Activated naive CD4-positive, alpha-beta T cell treated with Interleukin-2 at 50 U/mL for 16 hours (primary cell): ENCODE measurements at regions not wholly inside any gene's neighbourhood (a gene's known extent, or its start where the extent isn't known, plus 50 kb on each side); places are given as distances from the start of the nearest gene placed in this dataset.

ENCODE experiments used
- DNase-seq: peaks from one replicate; pipeline ENCODE4 v3.0.0-alpha.2; 2020

DNA sequence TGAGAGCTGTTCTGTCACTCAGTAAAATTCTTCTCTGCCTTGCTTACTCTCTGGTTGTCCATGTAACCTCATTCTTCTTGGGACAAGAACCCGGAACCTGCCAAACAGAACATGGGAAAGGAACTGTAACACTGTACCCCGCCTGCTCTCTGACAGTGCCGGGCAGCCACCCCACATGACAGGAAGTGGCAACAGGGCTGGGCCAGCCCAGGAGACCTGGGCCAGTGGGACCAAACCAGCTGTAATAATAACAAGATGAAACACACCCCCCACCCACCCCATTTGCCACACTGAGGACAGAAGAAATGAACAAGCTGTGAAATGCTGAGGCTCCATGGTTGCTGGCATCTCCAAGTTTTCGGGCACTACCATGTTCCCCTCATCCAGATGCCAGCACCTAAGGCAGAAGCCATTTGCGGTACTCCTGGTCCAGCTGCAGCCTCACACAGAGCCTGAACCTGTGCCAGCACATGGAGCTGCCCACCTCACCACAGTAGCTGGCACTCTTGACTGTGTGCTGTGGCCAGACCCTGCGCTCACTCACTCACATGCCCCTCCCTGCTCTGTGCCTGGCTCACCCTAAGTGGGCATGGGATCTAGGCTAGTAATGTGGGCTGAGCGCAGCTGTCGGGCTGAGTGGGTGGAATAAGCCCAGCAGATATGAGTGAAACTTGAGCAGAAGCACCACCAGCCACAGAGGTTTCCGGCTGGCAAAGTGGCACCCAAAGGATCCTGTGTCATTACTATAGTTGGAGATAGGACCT lies 126.2 kb upstream of the UGT8 start:
- DNase-seq: no peak

GRCh38 chr4:114474188-114474800 lies 124.3 kb upstream of the UGT8 start:
- DNase-seq: no peak

- DNase-seq: no peak
Measured at GRCh38 chr4:114476310-114476709, 122.3 kb upstream of the UGT8 start.

DNA sequence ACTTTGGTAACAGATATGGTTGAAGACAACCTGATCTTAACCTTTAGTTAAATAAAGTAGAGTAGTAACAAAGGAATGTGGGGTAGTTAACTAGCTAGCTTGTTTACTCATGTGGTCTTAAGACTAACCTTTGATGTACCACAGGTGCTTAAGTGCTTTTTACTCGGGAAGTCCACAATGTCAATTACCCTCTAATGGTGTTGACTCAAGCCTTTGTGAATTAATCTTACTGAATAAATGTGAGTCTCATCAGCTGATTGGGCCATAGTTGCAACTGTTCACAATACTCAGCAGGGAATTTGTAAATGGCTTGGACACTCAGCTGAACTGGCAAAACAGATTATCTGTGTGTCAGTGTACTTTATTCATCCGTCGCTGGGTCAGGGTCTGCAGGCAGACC lies 119.0 kb upstream of the UGT8 start:
- DNase-seq: no peak

DNA sequence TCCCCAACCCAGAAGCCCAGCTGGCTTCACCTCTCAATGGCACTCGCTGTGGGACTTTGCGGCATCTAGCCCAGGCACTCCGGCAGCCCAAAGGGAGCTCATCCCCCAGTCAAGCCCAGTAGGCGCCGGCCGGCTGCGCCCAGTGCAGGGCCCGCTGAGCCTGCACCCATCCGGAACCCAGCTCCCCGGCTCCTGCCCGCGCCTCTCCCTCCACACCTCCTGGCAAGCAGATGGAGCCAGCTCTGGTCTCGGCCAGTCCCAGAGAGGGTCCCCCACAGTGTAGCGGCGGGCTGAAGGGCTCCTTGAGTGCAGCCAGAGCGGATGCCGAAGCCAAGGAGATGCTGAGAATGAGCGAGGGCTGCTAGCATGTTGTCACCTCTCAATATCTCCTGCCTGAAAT lies 116.8 kb upstream of the UGT8 start:
- no peak for DNase-seq

GRCh38 chr4:114487101-114487500 lies 111.5 kb upstream of the UGT8 start:
- no peak for DNase-seq

- DNase-seq: no peak
Measured at GRCh38 chr4:114488301-114488982, 110.2 kb upstream of the UGT8 start.

- DNase-seq: no peak
Measured at GRCh38 chr4:114494246-114494803, 104.3 kb upstream of the UGT8 start.

DNA sequence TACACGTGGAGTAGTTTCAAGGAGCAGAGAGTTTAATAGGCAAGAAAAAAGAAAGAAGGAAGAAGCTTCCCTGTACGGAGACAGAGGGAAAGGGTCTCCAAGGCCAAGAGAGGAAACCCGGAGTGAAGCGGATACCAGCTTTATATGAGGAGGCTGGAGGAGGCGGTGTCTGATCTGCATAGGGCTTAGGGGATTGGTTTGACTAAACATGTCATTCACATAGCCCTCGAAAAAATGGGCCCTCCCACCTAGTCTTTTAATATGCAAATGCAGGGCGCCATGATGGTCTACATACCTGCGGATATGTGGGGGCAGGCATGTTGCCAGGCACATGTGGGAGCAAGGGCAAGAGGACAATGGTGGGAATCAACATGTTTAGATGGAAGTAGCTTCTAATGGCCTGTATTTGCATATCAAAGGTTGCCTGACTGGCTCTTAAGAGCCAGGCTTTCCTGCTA lies 103.1 kb upstream of the UGT8 start:
- DNase-seq: no peak

- DNase-seq: no peak
Measured at GRCh38 chr4:114497116-114497515, 101.5 kb upstream of the UGT8 start.

- no peak for DNase-seq
Measured at GRCh38 chr4:114509340-114509739, 89.3 kb upstream of the UGT8 start.

DNA sequence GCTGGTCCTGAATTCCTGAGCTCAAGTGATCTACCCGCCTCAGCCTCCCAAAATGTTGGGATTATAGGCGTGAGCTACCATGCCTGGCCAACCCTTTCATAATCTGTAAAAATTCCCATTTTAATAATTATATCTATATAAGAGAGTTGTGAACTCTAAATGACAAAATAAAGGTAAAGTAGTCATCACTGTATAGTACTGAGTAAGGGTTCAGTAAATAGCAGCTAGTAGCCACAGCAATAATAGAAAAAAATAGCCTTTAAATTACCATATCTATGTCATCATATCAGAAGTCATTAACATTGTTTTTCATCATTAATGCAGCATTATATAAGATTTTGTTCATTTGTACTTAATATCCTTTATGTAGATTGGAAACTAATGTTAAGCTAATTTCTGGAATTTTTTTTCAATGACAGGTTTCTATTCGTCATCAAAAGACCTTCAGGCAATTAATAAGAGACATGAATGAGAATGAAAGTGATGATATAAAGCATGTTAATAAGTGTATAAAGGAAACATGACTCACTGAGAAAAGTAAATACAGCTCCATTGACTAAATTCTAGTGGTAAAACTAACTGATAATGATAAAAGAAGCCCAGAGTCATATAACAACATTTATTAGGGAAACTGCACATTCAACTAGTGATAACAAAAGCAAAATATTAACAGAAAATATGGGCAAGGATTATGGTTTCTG lies 85.9 kb upstream of the UGT8 start:
- no peak for DNase-seq

- DNase-seq: no peak
Measured at GRCh38 chr4:114519368-114519767, 79.2 kb upstream of the UGT8 start.

GRCh38 chr4:114527170-114527569 lies 71.4 kb upstream of the UGT8 start:
- no peak for DNase-seq

DNA sequence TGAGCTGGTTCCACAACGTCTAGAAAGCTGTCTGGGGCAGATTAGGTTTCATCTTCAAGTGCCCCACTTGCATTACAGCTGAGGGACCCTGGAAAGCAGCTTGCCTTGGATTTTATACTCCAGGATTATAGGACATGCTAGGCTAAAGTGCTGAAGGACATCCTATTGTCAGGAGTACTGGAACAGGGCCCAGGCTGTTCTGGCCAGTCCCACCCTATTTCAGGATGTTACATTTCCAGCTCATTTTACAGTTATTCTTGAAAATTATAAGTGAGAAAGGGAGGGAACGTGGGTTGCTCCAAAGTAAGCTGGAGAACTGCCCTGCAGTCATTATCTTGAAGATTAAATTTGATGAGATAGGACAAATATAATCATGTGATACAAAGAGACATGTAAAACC lies 71.0 kb upstream of the UGT8 start:
- no peak for DNase-seq

DNA sequence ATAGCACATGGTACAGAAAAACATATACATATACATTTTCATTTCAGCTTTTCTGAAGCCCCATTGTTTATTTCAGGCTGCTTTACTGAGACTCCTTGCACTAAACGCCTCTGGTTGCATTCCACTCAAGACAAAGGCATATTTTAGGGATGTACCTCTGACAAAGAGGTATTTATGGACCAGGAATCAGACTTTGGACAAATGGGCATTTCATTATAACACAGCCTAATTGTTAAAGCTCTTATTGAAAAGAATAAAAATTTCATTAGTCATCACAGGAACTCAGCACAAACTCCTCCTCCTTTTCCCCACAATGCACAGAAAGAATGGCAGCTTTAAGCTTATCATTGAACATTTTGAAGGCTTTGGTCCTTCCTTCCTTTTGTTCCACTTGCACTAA lies 62.9 kb upstream of the UGT8 start:
- no peak for DNase-seq

GRCh38 chr4:114537352-114537751 lies 61.3 kb upstream of the UGT8 start:
- no peak for DNase-seq

- DNase-seq: no peak
Measured at GRCh38 chr4:114538012-114538617, 60.5 kb upstream of the UGT8 start.

DNA sequence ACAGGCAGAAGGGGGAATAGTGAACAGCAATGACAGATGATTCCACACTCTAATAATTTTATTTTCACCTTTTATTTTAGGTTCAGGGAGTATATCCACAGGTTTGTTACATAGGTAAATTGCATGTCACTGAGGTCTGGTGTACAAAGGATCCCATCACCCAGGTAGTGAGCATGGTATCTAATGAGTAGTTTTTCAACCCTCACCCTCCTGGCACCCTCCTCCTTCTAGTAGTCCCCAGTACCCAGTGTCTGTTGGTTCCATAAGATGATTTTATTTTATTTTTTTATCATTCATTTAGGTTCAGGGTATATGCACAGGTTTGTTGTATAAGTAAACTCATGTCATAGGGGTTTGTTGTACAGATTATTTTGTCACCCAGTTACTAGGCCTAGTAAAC lies 58.6 kb upstream of the UGT8 start:
- no peak for DNase-seq

DNA sequence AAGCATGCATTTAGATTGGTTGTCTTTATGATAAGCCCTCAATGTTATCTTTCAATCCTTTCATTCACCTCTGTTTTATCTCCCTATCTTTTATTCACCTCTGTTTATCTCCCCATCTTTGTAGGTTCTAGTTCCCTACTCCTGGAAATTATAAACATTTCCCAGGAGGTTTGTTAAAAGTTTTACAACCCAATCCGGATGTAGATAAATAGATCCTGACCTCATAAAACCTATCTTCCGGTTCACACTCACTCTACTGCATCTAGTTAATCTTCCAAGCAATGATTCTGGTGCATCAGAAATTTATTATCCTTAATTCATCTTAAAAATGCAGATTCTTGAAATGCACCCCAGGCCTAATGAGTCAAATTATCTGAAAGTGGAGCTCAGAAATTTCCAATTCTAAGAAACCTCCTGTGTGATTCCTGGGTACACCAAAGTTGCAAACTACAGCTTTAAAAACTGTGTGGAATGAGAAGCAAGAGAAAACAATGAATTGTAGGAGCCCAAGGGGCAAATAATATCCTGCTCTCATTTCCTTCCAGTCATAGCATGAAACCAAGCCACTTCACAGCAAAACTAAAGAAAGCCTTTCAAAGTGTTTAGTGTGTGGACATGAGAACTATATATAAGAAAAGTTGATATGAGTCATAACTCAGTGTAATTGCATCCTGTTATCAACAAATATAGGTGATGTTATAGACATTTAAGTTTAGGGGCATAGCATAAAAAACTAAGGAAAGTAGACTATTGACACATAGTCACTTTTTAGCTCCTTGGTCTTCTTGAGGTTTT lies 51.1 kb upstream of the UGT8 start:
- DNase-seq: no peak
